Prostate gland (tissue), 2 donors: ENCODE measurements at regions not wholly inside any gene's neighbourhood (a gene's known extent, or its start where the extent isn't known, plus 50 kb on each side); places are given as distances from the start of the nearest gene placed in this dataset.

Experiments
- POLR2A ChIP-seq: fragments of 450-650 bp; IDR thresholded peaks from one replicate; pipeline ENCODE4 v1.6.1; 2016; ENCODE audit warnings: antibody characterized with exemption, mild to moderate bottlenecking
- POLR2AphosphoS5 ChIP-seq: sonication (generic); formaldehyde crosslinking; IDR thresholded peaks from one replicate; pipeline ENCODE4 v1.6.1; 2017; ENCODE audit warnings: antibody characterized with exemption
- TF ChIP-seq, protein P1 (sequence below), 4 experiments: fragments of 200-600 bp in 2 of 4; fragments of 450-650 bp in 2 of 4; sonication (generic) in 2 of 4; IDR thresholded peaks; 1 replicate in 3 of 4; 2 replicates in 1 of 4; pipeline ENCODE4 v1.5.1; 2016 to 2019; ENCODE audit warnings: antibody characterized with exemption in 4 of 4, mild to moderate bottlenecking in 2 of 4, moderate library complexity in 2 of 4

- TF ChIP-seq POLR2A: no peak
- TF ChIP-seq, protein P1, sequence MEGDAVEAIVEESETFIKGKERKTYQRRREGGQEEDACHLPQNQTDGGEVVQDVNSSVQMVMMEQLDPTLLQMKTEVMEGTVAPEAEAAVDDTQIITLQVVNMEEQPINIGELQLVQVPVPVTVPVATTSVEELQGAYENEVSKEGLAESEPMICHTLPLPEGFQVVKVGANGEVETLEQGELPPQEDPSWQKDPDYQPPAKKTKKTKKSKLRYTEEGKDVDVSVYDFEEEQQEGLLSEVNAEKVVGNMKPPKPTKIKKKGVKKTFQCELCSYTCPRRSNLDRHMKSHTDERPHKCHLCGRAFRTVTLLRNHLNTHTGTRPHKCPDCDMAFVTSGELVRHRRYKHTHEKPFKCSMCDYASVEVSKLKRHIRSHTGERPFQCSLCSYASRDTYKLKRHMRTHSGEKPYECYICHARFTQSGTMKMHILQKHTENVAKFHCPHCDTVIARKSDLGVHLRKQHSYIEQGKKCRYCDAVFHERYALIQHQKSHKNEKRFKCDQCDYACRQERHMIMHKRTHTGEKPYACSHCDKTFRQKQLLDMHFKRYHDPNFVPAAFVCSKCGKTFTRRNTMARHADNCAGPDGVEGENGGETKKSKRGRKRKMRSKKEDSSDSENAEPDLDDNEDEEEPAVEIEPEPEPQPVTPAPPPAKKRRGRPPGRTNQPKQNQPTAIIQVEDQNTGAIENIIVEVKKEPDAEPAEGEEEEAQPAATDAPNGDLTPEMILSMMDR (IDR thresholded peaks at IDR 0.05): no peak
- peak; percentile 70 for TF ChIP-seq POLR2AphosphoS5
These were observed 287.7 kb downstream of the ACTL7B start for GRCh38 chr9:108568093-108568492.
